Spleen (tissue), 11 donors: ENCODE measurements at regions not wholly inside any gene's neighbourhood (a gene's known extent, or its start where the extent isn't known, plus 50 kb on each side); places are given as distances from the start of the nearest gene placed in this dataset.

ENCODE experiments used
- DNase-seq: peaks from one replicate; pipeline ENCODE4 v3.0.0-alpha.2; 2020
- H3K27ac ChIP-seq, 8 donors: fragments of 200-600 bp; sonication (generic) in 7 of 8; 1 replicate in 4 of 8; 2 replicates in 4 of 8; pipeline versions ENCODE4 v1.5.0 to v1.8.0; 2016 to 2021; ENCODE audit warnings: inconsistent platforms in 4 of 8, mild to moderate bottlenecking in 4 of 8, moderate library complexity in 1 of 8
- H3K27me3 ChIP-seq, 7 donors: fragments of 200-600 bp; sonication (generic) in 6 of 7; replicated peaks in 1 of 7; 1 replicate in 4 of 7; 2 replicates in 3 of 7; pipeline versions ENCODE4 v1.5.0 to v1.8.0; 2016 to 2021; ENCODE audit warnings: inconsistent platforms in 3 of 7, mild to moderate bottlenecking in 1 of 7
- H3K36me3 ChIP-seq, 6 donors: fragments of 200-600 bp; sonication (generic) in 5 of 6; 1 replicate in 4 of 6; 2 replicates in 2 of 6; pipeline versions ENCODE4 v1.5.0 to v1.8.0; 2016 to 2021; ENCODE audit warnings: inconsistent platforms in 2 of 6
- H3K4me1 ChIP-seq, 6 donors: fragments of 200-600 bp; sonication (generic) in 5 of 6; 1 replicate in 3 of 6; 2 replicates in 3 of 6; pipeline versions ENCODE4 v1.5.0 to v1.8.0; 2016 to 2021; ENCODE audit warnings: inconsistent platforms in 3 of 6
- H3K4me3 ChIP-seq, 8 donors: fragments of 200-600 bp; sonication (generic) in 7 of 8; 1 replicate in 4 of 8; 2 replicates in 4 of 8; pipeline versions ENCODE4 v1.5.0 to v1.8.0; 2016 to 2021; ENCODE audit warnings: inconsistent platforms in 4 of 8, mild to moderate bottlenecking in 4 of 8, moderate library complexity in 2 of 8
- H3K9me3 ChIP-seq, 8 donors: fragments of 200-600 bp; sonication (generic) in 7 of 8; 1 replicate in 4 of 8; 2 replicates in 4 of 8; pipeline versions ENCODE4 v1.5.0 to v1.8.0; 2016 to 2021; ENCODE audit warnings: inconsistent platforms in 4 of 8
- POLR2A ChIP-seq, 3 donors: fragments of 450-650 bp; IDR thresholded peaks; one replicate each; pipeline ENCODE4 v1.5.1; 2017; ENCODE audit warnings: antibody characterized with exemption in 3 of 3, mild to moderate bottlenecking in 1 of 3
- POLR2AphosphoS5 ChIP-seq, 3 donors: sonication (generic); formaldehyde crosslinking; IDR thresholded peaks; one replicate each; pipeline ENCODE4 v1.5.1; 2017; ENCODE audit warnings: antibody characterized with exemption in 3 of 3
- WGBS, 5 donors: extraction: QIAGEN DNeasy Blood & Tissue Kit in 3 of 5; methylation state at CpG; one replicate each; pipeline versions ENCODE4 v1.1.5 to v1.1.7; 2013 to 2018; 5-methylcytosine and 5-hydroxymethylcytosine counted together
- intact Hi-C: fragments of 100-400 bp; cut with DNase I; formaldehyde crosslinking; loops from one replicate; pipeline ENCODE4 v1.15.0; 2023; ENCODE audit warnings: low total_unique reads
- TF ChIP-seq, protein P1 (sequence below), 11 experiments: fragments of 200-600 bp in 7 of 11; fragments of 450-650 bp in 4 of 11; sonication (generic) in 4 of 11; IDR thresholded peaks in 8 of 11; conservative IDR thresholded peaks in 3 of 11; 1 replicate in 7 of 11; 2 replicates in 4 of 11; pipeline versions ENCODE4 v1.4.0 to v1.8.0; 2016 to 2021; ENCODE audit warnings: antibody characterized with exemption in 11 of 11, inconsistent platforms in 4 of 11, mild to moderate bottlenecking in 1 of 11
- donor health status: healthy with polysubstance abuse.
- donor health status: DM: no; HTN: no; CAD: no; lungs with moderate emphysema.
- donor health status: DM: no; HTN: no; CAD: no.
- donor health status: Bipolar disorder and iron deficiency.
- donor health status: healthy.
- donor health status: DM: no; HTN: no; CAD: no.
- donor health status: DM: yes; HTN: yes; CAD: no.

DNA sequence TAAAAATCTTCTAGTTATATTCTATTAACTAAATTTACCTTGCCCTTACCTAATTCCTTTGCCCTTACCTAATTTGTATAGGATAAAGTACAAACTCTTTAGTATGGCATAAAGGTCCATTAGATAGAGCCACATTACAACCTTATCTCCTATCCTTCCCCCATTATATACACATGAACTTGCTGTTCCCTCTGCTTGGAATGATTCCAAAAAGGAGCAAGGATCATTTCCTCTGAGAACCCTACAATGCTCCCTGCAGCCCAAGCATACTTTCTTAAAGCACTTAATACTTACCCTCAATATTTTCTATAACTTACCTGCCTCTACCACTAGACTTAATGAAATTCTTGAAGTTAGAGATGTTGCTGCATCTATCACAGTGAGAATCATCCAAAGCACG lies 118.9 kb upstream of the CCDC54 start:
- Histone ChIP-seq H3K36me3 (no peaks in the 10 kb centered on the region), H3K9me3 (no peaks in the 10 kb centered on the region), H3K27me3 (no peaks in the 10 kb centered on the region), H3K4me3 (no peak overlapping the region), H3K4me1 (peaks cover 0 to 5% (median 0%) of the 10 kb centered on the region in 6 donors), H3K27ac (no peak overlapping the region)
- DNase-seq: no peak
- WGBS, 5 donors: 47 to 97% (median 93%) methylated on average over 1 of the region's 1 CpG
- TF ChIP-seq POLR2A (IDR thresholded peaks at IDR 0.05) (no peak), POLR2AphosphoS5 (IDR thresholded peaks at IDR 0.05) (no peak)
- TF ChIP-seq, protein P1, sequence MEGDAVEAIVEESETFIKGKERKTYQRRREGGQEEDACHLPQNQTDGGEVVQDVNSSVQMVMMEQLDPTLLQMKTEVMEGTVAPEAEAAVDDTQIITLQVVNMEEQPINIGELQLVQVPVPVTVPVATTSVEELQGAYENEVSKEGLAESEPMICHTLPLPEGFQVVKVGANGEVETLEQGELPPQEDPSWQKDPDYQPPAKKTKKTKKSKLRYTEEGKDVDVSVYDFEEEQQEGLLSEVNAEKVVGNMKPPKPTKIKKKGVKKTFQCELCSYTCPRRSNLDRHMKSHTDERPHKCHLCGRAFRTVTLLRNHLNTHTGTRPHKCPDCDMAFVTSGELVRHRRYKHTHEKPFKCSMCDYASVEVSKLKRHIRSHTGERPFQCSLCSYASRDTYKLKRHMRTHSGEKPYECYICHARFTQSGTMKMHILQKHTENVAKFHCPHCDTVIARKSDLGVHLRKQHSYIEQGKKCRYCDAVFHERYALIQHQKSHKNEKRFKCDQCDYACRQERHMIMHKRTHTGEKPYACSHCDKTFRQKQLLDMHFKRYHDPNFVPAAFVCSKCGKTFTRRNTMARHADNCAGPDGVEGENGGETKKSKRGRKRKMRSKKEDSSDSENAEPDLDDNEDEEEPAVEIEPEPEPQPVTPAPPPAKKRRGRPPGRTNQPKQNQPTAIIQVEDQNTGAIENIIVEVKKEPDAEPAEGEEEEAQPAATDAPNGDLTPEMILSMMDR (IDR thresholded peaks at IDR 0.05 in 8 of 11, conservative IDR thresholded peaks at IDR 0.05 in 3 of 11): no peak
- intact Hi-C loops: no loop called here

DNA sequence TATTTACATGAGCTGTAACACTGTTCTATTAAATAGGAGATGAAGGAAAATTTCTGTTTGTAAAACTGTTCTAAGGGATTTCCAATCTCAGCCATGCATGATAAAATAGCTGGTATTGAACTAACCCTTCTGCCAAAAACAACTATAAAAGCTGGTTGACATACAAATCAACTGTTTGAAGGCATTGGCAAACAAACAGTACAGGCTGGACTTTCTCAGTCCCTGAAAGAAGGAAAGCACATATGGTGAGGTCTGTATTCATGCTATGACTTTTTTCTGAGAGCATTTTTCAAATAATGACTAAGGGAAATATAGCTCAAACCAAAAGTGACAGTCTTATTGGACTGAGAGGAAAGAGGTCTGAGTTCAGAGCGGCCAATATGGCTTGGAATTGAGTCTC lies 117.0 kb upstream of the CCDC54 start:
- peaks cover 0 to 12% (median 0%) of the 10 kb centered on the region in 6 donors for H3K4me1 ChIP-seq
- no peak overlapping the region for H3K4me3 ChIP-seq
- no peak for TF ChIP-seq POLR2A (IDR thresholded peaks at IDR 0.05)
- TF ChIP-seq, protein P1 (IDR thresholded peaks at IDR 0.05 in 8 of 11, conservative IDR thresholded peaks at IDR 0.05 in 3 of 11): no peak
- TF ChIP-seq POLR2AphosphoS5 (IDR thresholded peaks at IDR 0.05): no peak
- intact Hi-C loops: no loop called here
- no peaks in the 10 kb centered on the region for H3K27me3 ChIP-seq
- no peak overlapping the region for H3K27ac ChIP-seq
- no peaks in the 10 kb centered on the region for H3K36me3 ChIP-seq
- no peaks in the 10 kb centered on the region for H3K9me3 ChIP-seq
- DNase-seq: no peak
- 75 to 95% (median 84%) methylated on average over 1 of the region's 1 CpG for WGBS, 5 donors

DNA sequence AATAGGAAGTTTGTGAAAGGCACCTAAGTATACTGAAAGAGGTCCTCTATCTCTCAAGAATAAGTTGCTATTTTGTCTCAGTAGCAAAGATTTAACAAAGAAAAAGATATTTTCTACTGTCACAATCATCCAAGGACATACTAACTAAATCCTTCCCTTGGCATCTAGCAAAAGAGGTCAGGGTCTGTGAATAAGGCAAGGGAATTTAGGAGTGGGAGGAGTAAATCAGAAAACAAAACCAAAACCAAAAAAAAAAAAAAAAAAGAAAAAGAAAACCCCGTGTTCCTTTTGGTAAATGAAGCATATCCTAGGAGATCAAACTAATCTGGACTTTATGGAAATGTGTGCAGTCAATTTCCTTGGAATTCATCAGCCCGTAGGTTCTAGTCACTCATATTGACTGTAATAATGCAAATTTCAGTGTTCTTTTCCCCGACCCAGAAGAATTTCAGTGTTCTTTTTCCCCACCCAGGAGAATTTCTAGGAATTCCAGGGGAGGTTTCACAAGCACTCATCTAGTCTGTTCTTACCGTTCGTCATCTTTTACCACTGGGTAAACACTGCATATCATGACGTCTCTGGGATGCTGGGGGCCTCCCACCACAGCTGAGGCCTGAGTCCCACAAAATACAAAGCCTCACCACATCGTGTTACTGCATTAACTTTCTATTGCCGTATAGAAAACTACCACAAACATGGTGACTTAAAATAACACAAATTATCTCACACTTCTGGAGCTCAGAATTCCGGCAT lies 113.8 kb upstream of the CCDC54 start:
- WGBS, 5 donors: 55 to 81% (median 66%) methylated on average over 9 of the region's 9 CpGs
- intact Hi-C loops: no loop called here
- H3K27ac ChIP-seq: peak overlapping the region; percentile 17 to 62 (median 47)

DNA sequence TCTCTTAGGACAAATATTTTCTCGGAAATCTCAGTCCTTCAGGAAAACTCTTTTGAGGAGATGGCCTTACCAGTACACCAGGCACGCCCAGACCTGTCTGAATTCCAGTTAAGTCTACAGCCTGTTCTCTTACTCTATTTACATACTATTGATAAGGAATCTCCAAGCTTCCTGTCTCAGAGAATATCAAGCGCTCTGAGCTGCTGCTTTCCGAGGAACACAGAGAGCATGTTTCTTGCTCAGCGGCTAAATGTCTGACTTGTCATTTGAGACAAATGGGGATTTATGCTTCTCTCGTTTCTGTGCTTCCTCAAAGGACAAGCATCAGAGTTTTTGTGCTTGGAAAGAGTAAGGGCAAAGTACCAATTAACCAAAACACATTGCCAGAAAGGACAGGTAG lies 112.4 kb upstream of the CCDC54 start:
- 67 to 80% (median 74%) methylated on average over 6 of the region's 6 CpGs for whole genome bisulfite sequencing, 5 donors
- no peaks in the 10 kb centered on the region for H3K27me3 ChIP-seq
- intact Hi-C loops: no loop called here
- H3K4me3 ChIP-seq: no peak overlapping the region
- no peaks in the 10 kb centered on the region for H3K9me3 ChIP-seq
- no peak for TF ChIP-seq POLR2AphosphoS5 (IDR thresholded peaks at IDR 0.05)
- no peak for TF ChIP-seq POLR2A (IDR thresholded peaks at IDR 0.05)
- TF ChIP-seq, protein P1 (IDR thresholded peaks at IDR 0.05 in 8 of 11, conservative IDR thresholded peaks at IDR 0.05 in 3 of 11): no peak
- no peak for DNase-seq
- peaks cover 0 to 12% (median 0%) of the 10 kb centered on the region in 6 donors for H3K4me1 ChIP-seq
- H3K36me3 ChIP-seq: no peaks in the 10 kb centered on the region
- no peak overlapping the region for H3K27ac ChIP-seq

More for the DNA sequence above, 113.8 kb upstream of the CCDC54 start:
- peak overlapping the region in 2 of 8 donors; percentile 28 to 45 for H3K4me3 ChIP-seq
- TF ChIP-seq POLR2A (IDR thresholded peaks at IDR 0.05) (no peak), POLR2AphosphoS5 (IDR thresholded peaks at IDR 0.05) (no peak)
- TF ChIP-seq, protein P1 (IDR thresholded peaks at IDR 0.05 in 8 of 11, conservative IDR thresholded peaks at IDR 0.05 in 3 of 11): no peak
- H3K9me3 ChIP-seq: no peaks in the 10 kb centered on the region
- DNase-seq: no peak
- no peaks in the 10 kb centered on the region for H3K27me3 ChIP-seq
- no peaks in the 10 kb centered on the region for H3K36me3 ChIP-seq
- H3K4me1 ChIP-seq: peaks cover 0 to 12% (median 0%) of the 10 kb centered on the region in 6 donors
